Loucy (cell line): ENCODE measurements at regions not wholly inside any gene's neighbourhood (a gene's known extent, or its start where the extent isn't known, plus 50 kb on each side); places are given as distances from the start of the nearest gene placed in this dataset.

Experiments used
- H2AFZ ChIP-seq: fragments of 200-600 bp; sonication (generic); 2 replicates; pipeline ENCODE4 v1.6.0; 2016; ENCODE audit warnings: antibody characterized with exemption, mild to moderate bottlenecking, low read length, moderate library complexity
- H3F3A ChIP-seq: fragments of 200-600 bp; 2 replicates; pipeline ENCODE4 v1.6.0; 2016; ENCODE audit warnings: antibody characterized with exemption, low read depth, mild to moderate bottlenecking
- H3K27me3 ChIP-seq: fragments of 200-600 bp; sonication (generic); 2 replicates; pipeline ENCODE4 v1.6.1; 2014; ENCODE audit warnings: low read length, mild to moderate bottlenecking; ENCODE audit not compliant: insufficient read depth, poor library complexity, severe bottlenecking
- H3K36me3 ChIP-seq: fragments of 200-600 bp; sonication (generic); 2 replicates; pipeline ENCODE4 v1.6.1; 2016; ENCODE audit warnings: low read length; ENCODE audit not compliant: insufficient read depth
- H3K4me1 ChIP-seq: fragments of 200-600 bp; sonication (generic); 2 replicates; pipeline ENCODE4 v1.5.1; 2014; ENCODE audit warnings: low read length, mild to moderate bottlenecking; ENCODE audit not compliant: insufficient read depth, poor library complexity, severe bottlenecking
- H3K4me2 ChIP-seq: fragments of 200-600 bp; sonication (generic); 2 replicates; pipeline ENCODE4 v1.6.0; 2014; ENCODE audit warnings: antibody characterized with exemption, low read length, low read depth, mild to moderate bottlenecking; ENCODE audit not compliant: poor library complexity, severe bottlenecking
- H3K4me3 ChIP-seq: fragments of 200-600 bp; sonication (generic); 2 replicates; pipeline ENCODE4 v1.5.1; 2014; ENCODE audit warnings: low read length, mild to moderate bottlenecking, mixed read lengths; ENCODE audit not compliant: poor library complexity, severe bottlenecking
- H3K79me2 ChIP-seq: fragments of 200-600 bp; sonication (generic); 2 replicates; pipeline ENCODE4 v1.6.1; 2014; ENCODE audit warnings: low read length; ENCODE audit not compliant: insufficient read depth
- H3K9ac ChIP-seq: fragments of 200-600 bp; sonication (generic); 2 replicates; pipeline ENCODE4 v1.6.0; 2014; ENCODE audit warnings: mild to moderate bottlenecking, low read depth, low read length, moderate library complexity; ENCODE audit not compliant: poor library complexity, severe bottlenecking
- H3K9me2 ChIP-seq: fragments of 200-600 bp; sonication (generic); replicated peaks from 2 replicates; pipeline ENCODE4 v1.6.1; 2016; ENCODE audit warnings: low read depth, low read length, mixed read lengths
- H3K9me3 ChIP-seq: fragments of 200-600 bp; sonication (generic); 2 replicates; pipeline ENCODE4 v1.6.1; 2014; ENCODE audit warnings: mild to moderate bottlenecking, antibody characterized with exemption, low read length, low read depth; ENCODE audit not compliant: insufficient read depth
- H4K20me1 ChIP-seq: fragments of 200-600 bp; sonication (generic); 2 replicates; pipeline ENCODE4 v1.6.0; 2014; ENCODE audit warnings: antibody characterized with exemption, low read length, mild to moderate bottlenecking; ENCODE audit not compliant: insufficient read depth, poor library complexity, severe bottlenecking
- EZH2phosphoT487 ChIP-seq: fragments of 200-600 bp; IDR thresholded peaks from 2 replicates; pipeline ENCODE4 v1.6.1; 2018; ENCODE audit warnings: antibody characterized with exemption, mild to moderate bottlenecking, moderate library complexity, borderline replicate concordance
- TF ChIP-seq, protein P1 (sequence below): fragments of 200-600 bp; sonication (generic); conservative IDR thresholded peaks from 2 replicates; pipeline ENCODE4 v1.5.1; 2014; ENCODE audit warnings: mild to moderate bottlenecking, antibody characterized with exemption, low read length

DNA sequence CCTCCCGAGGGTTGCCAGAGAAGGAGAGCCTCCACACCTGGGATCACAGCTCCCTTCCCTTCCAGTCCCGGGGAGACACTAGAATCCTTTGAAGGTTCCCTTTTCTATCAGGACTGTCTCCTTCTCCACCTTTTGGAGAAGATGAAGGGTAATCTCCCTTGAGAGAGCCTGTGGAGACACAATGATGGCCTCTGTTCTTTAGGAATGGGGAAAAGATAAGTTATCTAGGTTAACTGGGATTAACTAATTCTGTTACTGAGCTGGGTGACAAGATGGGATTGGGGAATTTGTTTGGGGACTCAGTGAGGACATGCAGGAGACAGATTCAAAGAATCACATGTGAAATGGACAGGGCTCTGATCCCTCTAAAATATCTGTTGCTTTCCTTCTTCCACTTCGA, 181.1 kb upstream of the BMPER start:
- no peak overlapping the region for H3K4me2 ChIP-seq
- no peaks in the 10 kb centered on the region for H3K9me2 ChIP-seq
- no peak overlapping the region for H3K4me3 ChIP-seq
- no peaks in the 10 kb centered on the region for H3F3A ChIP-seq
- H2AFZ ChIP-seq, result no peak overlapping the region
- TF ChIP-seq EZH2phosphoT487, result no peak
- TF ChIP-seq, protein P1, sequence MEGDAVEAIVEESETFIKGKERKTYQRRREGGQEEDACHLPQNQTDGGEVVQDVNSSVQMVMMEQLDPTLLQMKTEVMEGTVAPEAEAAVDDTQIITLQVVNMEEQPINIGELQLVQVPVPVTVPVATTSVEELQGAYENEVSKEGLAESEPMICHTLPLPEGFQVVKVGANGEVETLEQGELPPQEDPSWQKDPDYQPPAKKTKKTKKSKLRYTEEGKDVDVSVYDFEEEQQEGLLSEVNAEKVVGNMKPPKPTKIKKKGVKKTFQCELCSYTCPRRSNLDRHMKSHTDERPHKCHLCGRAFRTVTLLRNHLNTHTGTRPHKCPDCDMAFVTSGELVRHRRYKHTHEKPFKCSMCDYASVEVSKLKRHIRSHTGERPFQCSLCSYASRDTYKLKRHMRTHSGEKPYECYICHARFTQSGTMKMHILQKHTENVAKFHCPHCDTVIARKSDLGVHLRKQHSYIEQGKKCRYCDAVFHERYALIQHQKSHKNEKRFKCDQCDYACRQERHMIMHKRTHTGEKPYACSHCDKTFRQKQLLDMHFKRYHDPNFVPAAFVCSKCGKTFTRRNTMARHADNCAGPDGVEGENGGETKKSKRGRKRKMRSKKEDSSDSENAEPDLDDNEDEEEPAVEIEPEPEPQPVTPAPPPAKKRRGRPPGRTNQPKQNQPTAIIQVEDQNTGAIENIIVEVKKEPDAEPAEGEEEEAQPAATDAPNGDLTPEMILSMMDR, result no peak
- H3K4me1 ChIP-seq, result no peaks in the 10 kb centered on the region
- no peaks in the 10 kb centered on the region for H3K9me3 ChIP-seq
- no peaks in the 10 kb centered on the region for H3K36me3 ChIP-seq
- no peaks in the 10 kb centered on the region for H3K79me2 ChIP-seq
- no peaks in the 10 kb centered on the region for H4K20me1 ChIP-seq
- H3K27me3 ChIP-seq, result no peaks in the 10 kb centered on the region
- no peak overlapping the region for H3K9ac ChIP-seq

DNA sequence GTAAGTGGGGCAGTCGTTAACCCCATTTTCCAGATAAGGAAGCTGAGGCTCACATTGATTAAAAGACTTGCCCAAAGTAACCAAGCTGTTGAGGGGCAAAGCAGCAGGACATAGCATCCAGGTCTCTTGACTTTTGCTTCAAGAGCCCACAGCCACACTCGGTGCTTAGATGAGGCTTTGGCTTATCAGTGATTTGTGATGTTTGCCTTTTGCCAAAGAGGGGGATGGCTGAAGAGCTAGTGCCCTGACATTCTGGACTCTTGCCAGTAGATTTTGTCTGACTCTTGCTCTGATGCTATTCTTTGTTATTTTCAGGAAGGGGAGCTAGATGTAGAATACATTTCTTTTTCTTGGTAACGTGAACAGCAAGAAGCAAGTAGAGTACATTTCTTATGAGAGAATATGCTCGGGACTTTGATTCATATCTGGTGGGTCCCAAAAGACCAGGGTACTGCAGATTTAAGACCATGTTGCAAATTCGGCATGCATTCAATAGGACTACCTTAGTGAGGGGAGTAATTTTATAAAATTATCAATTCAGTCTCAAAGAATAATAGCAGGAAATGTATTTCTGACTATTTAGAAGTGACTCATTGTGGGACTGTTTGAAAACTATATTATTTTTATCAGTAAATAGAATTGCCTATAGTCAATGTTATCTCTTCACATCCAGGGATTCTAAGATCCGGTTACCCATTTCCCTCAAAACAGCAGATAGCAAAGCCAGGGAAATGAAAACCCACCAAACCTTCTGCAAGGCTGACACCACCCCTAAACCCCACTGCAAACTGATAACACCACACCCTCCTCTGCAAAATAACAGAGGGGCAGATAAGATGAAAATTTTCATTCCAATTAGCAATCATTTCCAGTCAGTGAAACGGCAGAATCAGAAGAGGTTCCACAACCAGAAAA, 180.0 kb upstream of the BMPER start:
- TF ChIP-seq EZH2phosphoT487, result no peak
- TF ChIP-seq, protein P1, result no peak

DNA sequence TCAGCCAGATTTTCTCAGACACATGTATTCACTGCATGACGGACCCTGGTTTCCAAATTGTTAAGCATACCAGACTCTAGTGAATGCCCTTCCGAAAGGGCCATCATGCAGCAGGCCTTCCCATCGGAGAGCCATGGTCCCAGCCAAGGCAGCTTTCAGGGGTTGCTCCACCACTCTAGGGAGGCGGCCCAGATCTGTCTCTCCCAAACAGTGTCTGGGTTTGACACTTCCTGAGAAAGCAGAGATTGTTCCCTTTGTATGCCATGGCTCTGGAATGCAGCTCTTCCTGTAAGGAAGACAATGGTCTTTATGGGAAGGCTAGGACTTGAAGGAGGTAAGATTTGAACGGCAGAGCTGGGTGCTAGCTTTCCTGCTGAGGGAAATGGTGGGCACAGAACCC, 178.8 kb upstream of the BMPER start:
- TF ChIP-seq EZH2phosphoT487, result no peak
- TF ChIP-seq, protein P1, result no peak
- Histone ChIP-seq H3K36me3 (no peaks in the 10 kb centered on the region), H3K4me2 (no peak overlapping the region), H3K4me3 (no peak overlapping the region), H3K79me2 (no peaks in the 10 kb centered on the region), H3K9me2 (no peaks in the 10 kb centered on the region), H3K4me1 (no peaks in the 10 kb centered on the region), H3F3A (no peaks in the 10 kb centered on the region), H2AFZ (no peak overlapping the region), H3K9me3 (no peaks in the 10 kb centered on the region), H3K9ac (no peak overlapping the region), H3K27me3 (no peaks in the 10 kb centered on the region), H4K20me1 (no peaks in the 10 kb centered on the region)

More for the DNA sequence above, 180.0 kb upstream of the BMPER start:
- H3K9me2 ChIP-seq, result no peaks in the 10 kb centered on the region
- H3F3A ChIP-seq, result no peaks in the 10 kb centered on the region
- H3K4me3 ChIP-seq, result no peak overlapping the region
- H3K9me3 ChIP-seq, result no peaks in the 10 kb centered on the region
- no peaks in the 10 kb centered on the region for H3K27me3 ChIP-seq
- no peak overlapping the region for H3K9ac ChIP-seq
- no peaks in the 10 kb centered on the region for H3K79me2 ChIP-seq
- no peak overlapping the region for H2AFZ ChIP-seq
- H3K4me2 ChIP-seq, result no peak overlapping the region
- H3K4me1 ChIP-seq, result no peaks in the 10 kb centered on the region
- no peaks in the 10 kb centered on the region for H3K36me3 ChIP-seq
- H4K20me1 ChIP-seq, result no peaks in the 10 kb centered on the region
